ENCODE measurements at regions not wholly inside any gene's neighbourhood (a gene's known extent, or its start where the extent isn't known, plus 50 kb on each side); places are given as distances from the start of the nearest gene placed in this dataset.

- TF ChIP-seq CTCF (IDR thresholded peaks at IDR 0.05) (no peak), POLR2A (IDR thresholded peaks at IDR 0.05) (no peak)
Observed at GRCh38 chr13:81275666-81276258, 934.8 kb upstream of the SPRY2 start.
